Vagina (tissue), 2 donors: ENCODE measurements at regions not wholly inside any gene's neighbourhood (a gene's known extent, or its start where the extent isn't known, plus 50 kb on each side); places are given as distances from the start of the nearest gene placed in this dataset.

ENCODE experiments used
- DNase-seq, 2 donors: peaks; one replicate each; pipeline ENCODE4 v3.0.0-alpha.2; 2017; ENCODE audit errors: extremely low spot score in 2 of 2
- H3K27ac ChIP-seq: fragments of 200-600 bp; sonication (generic); one replicate; pipeline ENCODE4 v1.5.1; 2019
- H3K27me3 ChIP-seq: fragments of 200-600 bp; sonication (generic); one replicate; pipeline ENCODE4 v1.5.1; 2019
- H3K36me3 ChIP-seq, 2 donors: fragments of 200-600 bp; sonication (generic); one replicate each; pipeline ENCODE4 v1.5.1; 2017 to 2019
- H3K4me1 ChIP-seq: fragments of 200-600 bp; sonication (generic); one replicate; pipeline ENCODE4 v1.5.1; 2019
- H3K4me3 ChIP-seq, 2 donors: fragments of 200-600 bp; sonication (generic); 1 replicate in 1 of 2; 2 replicates in 1 of 2; pipeline ENCODE4 v1.5.1; 2016 to 2019
- H3K9me3 ChIP-seq: fragments of 200-600 bp; sonication (generic); one replicate; pipeline ENCODE4 v1.5.1; 2019
- CTCF ChIP-seq, 3 experiments: fragments of 450-650 bp in 2 of 3; fragments of 200-600 bp in 1 of 3; sonication (generic) in 1 of 3; IDR thresholded peaks; one replicate each; pipeline ENCODE4 v1.5.1; 2017 to 2019; ENCODE audit warnings: antibody characterized with exemption in 3 of 3, mild to moderate bottlenecking in 2 of 3, moderate library complexity in 2 of 3
- POLR2A ChIP-seq, 2 donors: fragments of 450-650 bp; IDR thresholded peaks; one replicate each; pipeline ENCODE4 v1.6.1; 2017; ENCODE audit warnings: antibody characterized with exemption in 2 of 2, mild to moderate bottlenecking in 2 of 2, moderate library complexity in 2 of 2
- POLR2AphosphoS5 ChIP-seq, 2 donors: sonication (generic); formaldehyde crosslinking; IDR thresholded peaks; one replicate each; pipeline ENCODE4 v1.9.0; 2017; ENCODE audit warnings: antibody characterized with exemption in 2 of 2, mild to moderate bottlenecking in 2 of 2, low read depth in 1 of 2; ENCODE audit not compliant: insufficient read depth in 1 of 2
- intact Hi-C: fragments of 100-400 bp; cut with DNase I; formaldehyde crosslinking; loops from one replicate; pipeline ENCODE4 v1.15.1; 2023

- TF ChIP-seq POLR2AphosphoS5 (IDR thresholded peaks at IDR 0.05; ENCODE audit: insufficient read depth in 1 of 2, low read depth in 1 of 2) (no peak), POLR2A (IDR thresholded peaks at IDR 0.05) (no peak), CTCF (IDR thresholded peaks at IDR 0.05) (no peak)
- intact Hi-C loops: no loop called here
- H3K36me3 ChIP-seq: no peaks in the 10 kb centered on the region
These were observed 57.9 kb upstream of the CCNG1 start for GRCh38 chr5:163379298-163380155.

GRCh38 chr5:163381832-163382231, 55.6 kb upstream of the CCNG1 start:
- H3K4me3 ChIP-seq: no peak overlapping the region
- no peaks in the 10 kb centered on the region for H3K36me3 ChIP-seq
- H3K27me3 ChIP-seq: no peaks in the 10 kb centered on the region
- intact Hi-C loops: no loop called here
- TF ChIP-seq POLR2AphosphoS5 (IDR thresholded peaks at IDR 0.05; ENCODE audit: insufficient read depth in 1 of 2, low read depth in 1 of 2): no peak
- TF ChIP-seq CTCF (IDR thresholded peaks at IDR 0.05): no peak
- no peak for TF ChIP-seq POLR2A (IDR thresholded peaks at IDR 0.05)
- H3K27ac ChIP-seq: no peak overlapping the region
- DNase-seq: no peak
- no peaks in the 10 kb centered on the region for H3K9me3 ChIP-seq
- H3K4me1 ChIP-seq: no peaks in the 10 kb centered on the region

More at GRCh38 chr5:163379298-163380155, 57.9 kb upstream of the CCNG1 start:
- Histone ChIP-seq H3K27ac (no peak overlapping the region), H3K4me3 (no peak overlapping the region), H3K27me3 (no peaks in the 10 kb centered on the region), H3K4me1 (no peaks in the 10 kb centered on the region), H3K9me3 (no peaks in the 10 kb centered on the region)
- DNase-seq: no peak

GRCh38 chr5:163383754-163384153, 53.6 kb upstream of the CCNG1 start:
- TF ChIP-seq POLR2AphosphoS5 (IDR thresholded peaks at IDR 0.05; ENCODE audit: insufficient read depth in 1 of 2, low read depth in 1 of 2) (no peak), CTCF (IDR thresholded peaks at IDR 0.05) (no peak), POLR2A (IDR thresholded peaks at IDR 0.05) (no peak)
- intact Hi-C loops: no loop called here
- no peak overlapping the region for H3K27ac ChIP-seq
- H3K27me3 ChIP-seq: no peaks in the 10 kb centered on the region
- H3K36me3 ChIP-seq: no peaks in the 10 kb centered on the region
- no peaks in the 10 kb centered on the region for H3K4me1 ChIP-seq
- DNase-seq: no peak
- H3K9me3 ChIP-seq: no peaks in the 10 kb centered on the region
- H3K4me3 ChIP-seq: no peak overlapping the region

GRCh38 chr5:163384669-163385068, 52.7 kb upstream of the CCNG1 start:
- no peak overlapping the region for H3K27ac ChIP-seq
- H3K9me3 ChIP-seq: no peaks in the 10 kb centered on the region
- no peak for TF ChIP-seq CTCF (IDR thresholded peaks at IDR 0.05)
- TF ChIP-seq POLR2AphosphoS5 (IDR thresholded peaks at IDR 0.05; ENCODE audit: insufficient read depth in 1 of 2, low read depth in 1 of 2): no peak
- no peak for TF ChIP-seq POLR2A (IDR thresholded peaks at IDR 0.05)
- no peak overlapping the region for H3K4me3 ChIP-seq
- H3K4me1 ChIP-seq: no peaks in the 10 kb centered on the region
- H3K27me3 ChIP-seq: no peaks in the 10 kb centered on the region
- DNase-seq: no peak
- H3K36me3 ChIP-seq: no peaks in the 10 kb centered on the region
- intact Hi-C loops: no loop called here

- no peak overlapping the region for H3K4me3 ChIP-seq
- H3K9me3 ChIP-seq: no peaks in the 10 kb centered on the region
- no peaks in the 10 kb centered on the region for H3K4me1 ChIP-seq
- intact Hi-C loops: no loop called here
- DNase-seq: no peak
- H3K36me3 ChIP-seq: no peaks in the 10 kb centered on the region
- TF ChIP-seq CTCF (IDR thresholded peaks at IDR 0.05): no peak
- H3K27me3 ChIP-seq: no peaks in the 10 kb centered on the region
- H3K27ac ChIP-seq: no peak overlapping the region
These were observed 52.1 kb upstream of the CCNG1 start for GRCh38 chr5:163385271-163385670.
